Naive B cell (primary cell): ENCODE measurements at regions not wholly inside any gene's neighbourhood (a gene's known extent, or its start where the extent isn't known, plus 50 kb on each side); places are given as distances from the start of the nearest gene placed in this dataset.
"Not testable (repeated sequence)": the region's sequence is repeated elsewhere in the genome, so short reads cannot be mapped to it uniquely, and the experiment has no call there.

Experiments
- ATAC-seq, 2 donors: fragments of 150-1000 bp; cut with Tn5 transposase; 2 replicates each; pipeline ENCODE4 v1.10.0; 2021; ENCODE audit warnings: low read depth in 2 of 2, mild to moderate bottlenecking in 2 of 2, moderate library complexity in 2 of 2
- DNase-seq: peaks from one replicate; pipeline ENCODE4 v3.0.0; 2022
- H3K27ac Mint-ChIP-seq, 6 donors: one replicate each; pipeline ENCODE4 v1.8.0; 2020 to 2022; ENCODE audit warnings: mild to moderate bottlenecking in 6 of 6, mixed read lengths in 6 of 6, moderate library complexity in 5 of 6, inconsistent platforms in 2 of 6
- H3K27me3 Mint-ChIP-seq, 3 donors: one replicate each; pipeline ENCODE4 v1.8.0; 2021 to 2022; ENCODE audit warnings: mixed read lengths in 3 of 3, mild to moderate bottlenecking in 1 of 3
- H3K36me3 Mint-ChIP-seq, 2 donors: one replicate each; pipeline ENCODE4 v1.8.0; 2020 to 2022; ENCODE audit warnings: mixed read lengths in 2 of 2, inconsistent platforms in 1 of 2, mild to moderate bottlenecking in 1 of 2
- H3K4me1 Mint-ChIP-seq, 3 donors: one replicate each; pipeline ENCODE4 v1.8.0; 2020 to 2022; ENCODE audit warnings: mixed read lengths in 3 of 3, inconsistent platforms in 1 of 3, mild to moderate bottlenecking in 1 of 3, moderate library complexity in 1 of 3
- H3K4me3 Mint-ChIP-seq, 8 donors: one replicate each; pipeline ENCODE4 v1.8.0; 2020 to 2022; ENCODE audit warnings: mild to moderate bottlenecking in 8 of 8, mixed read lengths in 8 of 8, moderate library complexity in 8 of 8, inconsistent platforms in 2 of 8
- H3K9me3 Mint-ChIP-seq, 7 donors: one replicate each; pipeline ENCODE4 v1.8.0; 2020 to 2022; ENCODE audit warnings: mixed read lengths in 7 of 7, mild to moderate bottlenecking in 5 of 7, inconsistent platforms in 2 of 7, moderate library complexity in 1 of 7

GRCh38 chr6:999552-999951 is 306.6 kb upstream of the EXOC2 start:
- Mint-ChIP-seq H3K4me1 (no peaks in the 10 kb centered on the region), H3K9me3 (peaks cover 0 to 1% (median 0%) of the 10 kb centered on the region in 7 donors), H3K36me3 (no peaks in the 10 kb centered on the region), H3K4me3 (no peak overlapping the region), H3K27me3 (peaks cover 29 to 61% (median 55%) of the 10 kb centered on the region in 3 donors), H3K27ac (no peak overlapping the region)
- no peak for ATAC-seq
- DNase-seq: no peak

GRCh38 chr6:998551-998950 is 305.6 kb upstream of the EXOC2 start:
- no peak overlapping the region for H3K27ac Mint-ChIP-seq
- H3K9me3 Mint-ChIP-seq: no peaks in the 10 kb centered on the region
- H3K27me3 Mint-ChIP-seq: peaks cover 35 to 68% (median 53%) of the 10 kb centered on the region in 3 donors
- H3K4me1 Mint-ChIP-seq: no peaks in the 10 kb centered on the region
- ATAC-seq (no peak), DNase-seq (no peak)
- no peaks in the 10 kb centered on the region for H3K36me3 Mint-ChIP-seq
- H3K4me3 Mint-ChIP-seq: no peak overlapping the region

- no peak for ATAC-seq
- no peak for DNase-seq
- Mint-ChIP-seq H3K4me3 (peak overlapping the region in 1 of 8 donors; percentile 1), H3K27ac (peak overlapping the region in 1 of 6 donors; percentile 49), H3K36me3 (no peaks in the 10 kb centered on the region), H3K9me3 (no peaks in the 10 kb centered on the region), H3K27me3 (peaks cover 35 to 53% (median 45%) of the 10 kb centered on the region in 3 donors), H3K4me1 (no peaks in the 10 kb centered on the region)
Observed at GRCh38 chr6:996271-996852, 303.4 kb upstream of the EXOC2 start.

- H3K4me1 Mint-ChIP-seq: no peaks in the 10 kb centered on the region
- DNase-seq (no peak), ATAC-seq (no peak)
- H3K4me3 Mint-ChIP-seq: no peak overlapping the region
- peaks cover 0 to 7% (median 4%) of the 10 kb centered on the region in 7 donors for H3K9me3 Mint-ChIP-seq
- H3K36me3 Mint-ChIP-seq: no peaks in the 10 kb centered on the region
- peaks cover 21 to 62% (median 56%) of the 10 kb centered on the region in 3 donors for H3K27me3 Mint-ChIP-seq
- H3K27ac Mint-ChIP-seq: no peak overlapping the region
Observed at GRCh38 chr6:991192-991591, 298.3 kb upstream of the EXOC2 start.

GRCh38 chr6:984031-984430 is 291.1 kb upstream of the EXOC2 start:
- peaks cover 24 to 51% (median 30%) of the 10 kb centered on the region in 3 donors for H3K27me3 Mint-ChIP-seq
- no peaks in the 10 kb centered on the region for H3K36me3 Mint-ChIP-seq

GRCh38 chr6:978937-979685 is 286.2 kb upstream of the EXOC2 start:
- Mint-ChIP-seq H3K27ac (no peak overlapping the region), H3K4me1 (no peaks in the 10 kb centered on the region), H3K27me3 (peaks cover 22 to 41% (median 34%) of the 10 kb centered on the region in 3 donors), H3K36me3 (peaks cover 9 to 37% of the 10 kb centered on the region in 2 donors), H3K9me3 (peaks cover 13 to 47% (median 33%) of the 10 kb centered on the region in 7 donors), H3K4me3 (no peak overlapping the region)
- ATAC-seq: no peak
- DNase-seq: no peak

More at GRCh38 chr6:984031-984430, 291.1 kb upstream of the EXOC2 start:
- DNase-seq (no peak), ATAC-seq (no peak)
- Mint-ChIP-seq H3K9me3 (peaks cover 0 to 26% (median 5%) of the 10 kb centered on the region in 7 donors), H3K4me3 (no peak overlapping the region), H3K27ac (no peak overlapping the region), H3K4me1 (no peaks in the 10 kb centered on the region)

- H3K4me3 Mint-ChIP-seq, H3K4me1 Mint-ChIP-seq, DNase-seq, H3K27ac Mint-ChIP-seq, ATAC-seq: not testable (repeated sequence)
- Mint-ChIP-seq H3K36me3 (peaks cover 9 to 37% of the 10 kb centered on the region in 2 donors), H3K9me3 (peaks cover 13 to 47% (median 30%) of the 10 kb centered on the region in 7 donors), H3K27me3 (peaks cover 22 to 33% (median 30%) of the 10 kb centered on the region in 3 donors)
Observed at GRCh38 chr6:977226-977625, 284.3 kb upstream of the EXOC2 start.

- DNase-seq (no peak), ATAC-seq (no peak)
- Mint-ChIP-seq H3K4me1 (no peaks in the 10 kb centered on the region), H3K36me3 (peaks cover 0 to 25% of the 10 kb centered on the region in 2 donors), H3K4me3 (no peak overlapping the region), H3K27ac (no peak overlapping the region), H3K9me3 (peaks cover 7 to 27% (median 21%) of the 10 kb centered on the region in 7 donors), H3K27me3 (peaks cover 18 to 22% (median 20%) of the 10 kb centered on the region in 3 donors)
Observed at GRCh38 chr6:971981-972640, 279.2 kb upstream of the EXOC2 start.

- Mint-ChIP-seq H3K4me3 (no peak overlapping the region), H3K27me3 (peaks cover 22 to 31% (median 25%) of the 10 kb centered on the region in 3 donors), H3K4me1 (no peaks in the 10 kb centered on the region), H3K9me3 (no peaks in the 10 kb centered on the region), H3K27ac (no peak overlapping the region), H3K36me3 (no peaks in the 10 kb centered on the region)
- DNase-seq: no peak
- ATAC-seq: no peak
Observed at GRCh38 chr6:968791-969190, 275.9 kb upstream of the EXOC2 start.

- Mint-ChIP-seq H3K27ac (no peak overlapping the region), H3K4me3 (no peak overlapping the region), H3K4me1 (no peaks in the 10 kb centered on the region), H3K27me3 (peaks cover 28 to 42% (median 31%) of the 10 kb centered on the region in 3 donors), H3K36me3 (no peaks in the 10 kb centered on the region), H3K9me3 (no peaks in the 10 kb centered on the region)
- DNase-seq (no peak), ATAC-seq (no peak)
Observed at GRCh38 chr6:967701-968100, 274.8 kb upstream of the EXOC2 start.

- ATAC-seq (no peak), DNase-seq (no peak)
- no peaks in the 10 kb centered on the region for H3K9me3 Mint-ChIP-seq
- H3K36me3 Mint-ChIP-seq: no peaks in the 10 kb centered on the region
- H3K4me1 Mint-ChIP-seq: no peaks in the 10 kb centered on the region
- H3K4me3 Mint-ChIP-seq: no peak overlapping the region
- peak overlapping the region in 2 of 6 donors; percentile 33 to 37 for H3K27ac Mint-ChIP-seq
- peaks cover 29 to 47% (median 42%) of the 10 kb centered on the region in 3 donors for H3K27me3 Mint-ChIP-seq
Observed at GRCh38 chr6:965343-965742, 272.4 kb upstream of the EXOC2 start.

- no peaks in the 10 kb centered on the region for H3K4me1 Mint-ChIP-seq
- H3K4me3 Mint-ChIP-seq: no peak overlapping the region
- DNase-seq: no peak
- peaks cover 27 to 47% (median 41%) of the 10 kb centered on the region in 3 donors for H3K27me3 Mint-ChIP-seq
- no peaks in the 10 kb centered on the region for H3K9me3 Mint-ChIP-seq
- no peak overlapping the region for H3K27ac Mint-ChIP-seq
- no peaks in the 10 kb centered on the region for H3K36me3 Mint-ChIP-seq
- ATAC-seq: no peak
Observed at GRCh38 chr6:963456-963855, 270.5 kb upstream of the EXOC2 start.

- H3K4me1 Mint-ChIP-seq: no peaks in the 10 kb centered on the region
- H3K36me3 Mint-ChIP-seq: no peaks in the 10 kb centered on the region
- H3K4me3 Mint-ChIP-seq: no peak overlapping the region
- DNase-seq (no peak), ATAC-seq (no peak)
- no peak overlapping the region for H3K27ac Mint-ChIP-seq
- no peaks in the 10 kb centered on the region for H3K9me3 Mint-ChIP-seq
- peaks cover 25 to 39% (median 37%) of the 10 kb centered on the region in 3 donors for H3K27me3 Mint-ChIP-seq
Observed at GRCh38 chr6:961407-961960, 268.5 kb upstream of the EXOC2 start.
